Superior temporal gyrus (tissue), 1 donor: ENCODE measurements at regions not wholly inside any gene's neighbourhood (a gene's known extent, or its start where the extent isn't known, plus 50 kb on each side); places are given as distances from the start of the nearest gene placed in this dataset.
A peak's percentile ranks its signal among the peaks of the same experiment; 100 is the strongest.
"Not testable (repeated sequence)": the region's sequence is repeated elsewhere in the genome, so short reads cannot be mapped to it uniquely, and the experiment has no call there.

ENCODE experiments used
- DNase-seq: peaks from one replicate; pipeline ENCODE4 v3.0.0-alpha.2; 2016; ENCODE audit errors: extremely low spot score

GRCh38 chr6:47407300-47408281, 70.0 kb upstream of the CD2AP start:
- no peak for DNase-seq

- DNase-seq, result peak; percentile 87
These were observed 63.7 kb upstream of the CD2AP start for GRCh38 chr6:47413752-47414422.

- peak; percentile 27 for DNase-seq
These were observed 63.0 kb upstream of the CD2AP start for GRCh38 chr6:47414423-47415167.

GRCh38 chr6:47416396-47417345, 60.9 kb upstream of the CD2AP start:
- DNase-seq, result no peak

GRCh38 chr6:47419621-47420020, 58.0 kb upstream of the CD2AP start:
- DNase-seq, result no peak

- no peak for DNase-seq
These were observed 56.9 kb upstream of the CD2AP start for GRCh38 chr6:47420394-47421371.

- DNase-seq, result no peak
These were observed 54.5 kb upstream of the CD2AP start for GRCh38 chr6:47423079-47423478.

- no peak for DNase-seq
These were observed 53.2 kb upstream of the CD2AP start for GRCh38 chr6:47424436-47424836.

- not testable (repeated sequence) for DNase-seq
These were observed 51.9 kb upstream of the CD2AP start for GRCh38 chr6:47425724-47426123.

- DNase-seq, result no peak
These were observed 50.9 kb upstream of the CD2AP start for GRCh38 chr6:47426524-47427302.

- DNase-seq, result no peak
These were observed 49.9 kb upstream of the CD2AP start for GRCh38 chr6:47427680-47428079.
